H1 (cell line): ENCODE measurements at regions not wholly inside any gene's neighbourhood (a gene's known extent, or its start where the extent isn't known, plus 50 kb on each side); places are given as distances from the start of the nearest gene placed in this dataset.

Experiments used
- ASH2L ChIP-seq: fragments of 200-600, 300-600 bp; sonication (generic); IDR thresholded peaks from one replicate; pipeline ENCODE4 v1.7.1; 2017; ENCODE audit warnings: low read length
- CBX5 ChIP-seq: fragments of 300-800, 300-1000 bp; sonication (generic); IDR thresholded peaks from 2 replicates; pipeline ENCODE4 v1.7.1; 2016; ENCODE audit warnings: antibody characterized with exemption, low read length, low read depth
- KDM1A ChIP-seq: fragments of 200-600, 300-600 bp; sonication (generic); IDR thresholded peaks from 2 replicates; pipeline ENCODE4 v1.7.1; 2016; ENCODE audit warnings: mild to moderate bottlenecking, low read length, borderline replicate concordance
- RNF2 ChIP-seq: fragments of 200-900, 300-1000 bp; sonication (generic); IDR thresholded peaks from 2 replicates; pipeline ENCODE4 v1.7.1; 2016; ENCODE audit warnings: borderline replicate concordance, low read depth, mild to moderate bottlenecking, antibody characterized with exemption, low read length; ENCODE audit not compliant: poor library complexity, severe bottlenecking; ENCODE audit errors: missing control alignments
- RXRA ChIP-seq: IDR thresholded peaks from 2 replicates; pipeline ENCODE4 v1.6.1; 2011; ENCODE audit warnings: low read depth, mild to moderate bottlenecking, low read length, moderate library complexity; ENCODE audit not compliant: insufficient read depth
- USF2 ChIP-seq: IDR thresholded peaks from 2 replicates; pipeline ENCODE4 v1.6.1; 2011; ENCODE audit warnings: low read length, improper control_type of control experiment
- YY1 ChIP-seq: IDR thresholded peaks from 2 replicates; pipeline ENCODE4 v1.6.1; 2011; ENCODE audit warnings: low read depth, mild to moderate bottlenecking, low read length
- TF ChIP-seq, protein P1 (sequence below): IDR thresholded peaks from 2 replicates; pipeline ENCODE4 v1.6.1; 2012; ENCODE audit warnings: inconsistent platforms

DNA sequence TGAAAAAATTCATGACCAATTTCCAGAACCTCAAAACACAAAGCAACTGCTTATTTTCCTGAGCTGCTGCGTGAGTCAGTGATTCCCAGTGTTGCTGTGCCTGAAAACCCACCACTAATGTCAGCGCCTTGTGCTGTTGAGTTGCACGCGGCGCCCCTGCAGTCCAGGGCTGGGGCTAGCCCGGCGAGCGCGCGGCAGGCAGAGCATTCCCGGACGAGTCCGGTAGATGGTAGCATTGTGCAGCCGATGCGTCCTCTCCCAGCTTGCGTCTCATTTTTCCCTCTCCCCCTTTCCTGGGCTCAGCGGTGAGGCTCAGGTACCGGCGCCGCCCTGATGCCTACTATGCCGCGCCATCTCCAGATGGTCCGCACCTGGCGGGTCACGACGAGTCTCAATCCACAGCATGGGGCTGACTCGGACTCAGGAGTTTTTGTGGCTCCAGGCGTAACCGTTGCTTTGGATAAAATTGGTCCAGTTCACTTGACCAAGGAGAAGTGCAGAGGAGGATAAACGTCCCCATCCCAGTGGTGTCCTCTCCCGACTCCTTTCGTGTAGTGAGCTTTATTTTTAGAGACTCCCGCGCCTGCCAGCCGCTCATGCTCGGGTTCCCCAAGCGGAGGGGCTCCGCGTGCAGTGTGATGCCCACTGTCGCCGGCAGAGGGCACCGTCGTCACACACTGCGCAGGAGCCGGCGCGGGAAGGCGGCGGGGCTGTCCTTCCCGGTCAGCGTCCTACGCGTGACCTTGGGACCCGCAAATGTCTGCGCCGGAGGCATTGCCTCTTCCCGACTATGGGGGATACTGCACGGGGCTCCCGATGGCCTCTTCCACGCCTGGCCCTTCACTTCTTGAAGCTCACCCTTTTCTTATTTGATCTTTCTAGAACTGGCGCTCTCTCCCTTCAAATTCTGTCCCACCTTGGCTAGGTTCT is 53.6 kb upstream of the IGFBP7 start (continued):
- TF ChIP-seq KDM1A, result peak; percentile 59; the same call in 1 of the 2 replicates
- TF ChIP-seq, protein P1, sequence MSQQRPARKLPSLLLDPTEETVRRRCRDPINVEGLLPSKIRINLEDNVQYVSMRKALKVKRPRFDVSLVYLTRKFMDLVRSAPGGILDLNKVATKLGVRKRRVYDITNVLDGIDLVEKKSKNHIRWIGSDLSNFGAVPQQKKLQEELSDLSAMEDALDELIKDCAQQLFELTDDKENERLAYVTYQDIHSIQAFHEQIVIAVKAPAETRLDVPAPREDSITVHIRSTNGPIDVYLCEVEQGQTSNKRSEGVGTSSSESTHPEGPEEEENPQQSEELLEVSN, result peak; percentile 94
- TF ChIP-seq RNF2, result no peak
- no peak for TF ChIP-seq YY1
- no peak for TF ChIP-seq USF2
- 0 out of 2 replicates have a peak, but pooled peaks have one; percentile 60 for TF ChIP-seq RXRA
- no peak for TF ChIP-seq CBX5
- TF ChIP-seq ASH2L, result peak; percentile 93
